Muscle of leg (tissue), 3 donors: ENCODE measurements at regions not wholly inside any gene's neighbourhood (a gene's known extent, or its start where the extent isn't known, plus 50 kb on each side); places are given as distances from the start of the nearest gene placed in this dataset.

ENCODE experiments used
- DNase-seq: peaks from one replicate; pipeline ENCODE4 v3.0.0; 2013
- H3K27ac ChIP-seq: one replicate; pipeline ENCODE4 v1.5.1; 2013; ENCODE audit warnings: mild to moderate bottlenecking, low read length, control low read depth
- H3K27me3 ChIP-seq: one replicate; pipeline ENCODE4 v1.6.1; 2013; ENCODE audit warnings: low read length; ENCODE audit not compliant: control insufficient read depth, insufficient read depth
- H3K36me3 ChIP-seq: one replicate; pipeline ENCODE4 v1.6.1; 2013; ENCODE audit warnings: low read length; ENCODE audit not compliant: control insufficient read depth, insufficient read depth
- H3K4me1 ChIP-seq: one replicate; pipeline ENCODE4 v1.6.1; 2013; ENCODE audit warnings: low read length; ENCODE audit not compliant: control insufficient read depth, insufficient read depth
- H3K4me3 ChIP-seq: one replicate; pipeline ENCODE4 v1.5.1; 2013; ENCODE audit warnings: low read length, control low read depth
- H3K9me3 ChIP-seq: replicated peaks from 2 replicates; pipeline ENCODE4 v1.6.1; 2013; ENCODE audit warnings: low read depth, low read length; ENCODE audit not compliant: control insufficient read depth
- WGBS: methylation state at CpG from one replicate; pipeline ENCODE4 v1.1.5; 2013; ENCODE audit warnings: missing lambda C conversion rate; ENCODE audit not compliant: insufficient coverage; 5-methylcytosine and 5-hydroxymethylcytosine counted together

DNA sequence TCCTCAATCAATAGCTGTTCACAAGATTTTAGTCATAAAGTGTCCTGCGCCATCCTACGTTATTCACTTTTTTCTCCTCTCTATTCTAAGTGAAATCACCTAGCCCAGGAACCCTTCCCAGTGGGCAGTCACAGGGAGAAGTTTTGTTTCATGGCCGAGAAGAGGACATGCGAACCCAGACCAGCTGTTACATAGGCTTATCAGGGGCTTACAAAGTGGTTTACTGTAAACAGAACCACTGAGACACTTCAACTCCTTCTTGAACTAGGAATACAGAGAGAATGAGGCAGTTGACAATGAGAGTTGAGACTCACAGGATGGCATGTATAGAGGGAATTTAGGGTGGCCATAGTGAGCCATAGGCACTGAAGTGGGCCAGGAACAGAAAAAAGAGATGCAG, 246.9 kb upstream of the GLI3 start:
- WGBS: 90% methylated on average over 4 of the region's 4 CpGs
- H3K9me3 ChIP-seq: no peaks in the 10 kb centered on the region

DNA sequence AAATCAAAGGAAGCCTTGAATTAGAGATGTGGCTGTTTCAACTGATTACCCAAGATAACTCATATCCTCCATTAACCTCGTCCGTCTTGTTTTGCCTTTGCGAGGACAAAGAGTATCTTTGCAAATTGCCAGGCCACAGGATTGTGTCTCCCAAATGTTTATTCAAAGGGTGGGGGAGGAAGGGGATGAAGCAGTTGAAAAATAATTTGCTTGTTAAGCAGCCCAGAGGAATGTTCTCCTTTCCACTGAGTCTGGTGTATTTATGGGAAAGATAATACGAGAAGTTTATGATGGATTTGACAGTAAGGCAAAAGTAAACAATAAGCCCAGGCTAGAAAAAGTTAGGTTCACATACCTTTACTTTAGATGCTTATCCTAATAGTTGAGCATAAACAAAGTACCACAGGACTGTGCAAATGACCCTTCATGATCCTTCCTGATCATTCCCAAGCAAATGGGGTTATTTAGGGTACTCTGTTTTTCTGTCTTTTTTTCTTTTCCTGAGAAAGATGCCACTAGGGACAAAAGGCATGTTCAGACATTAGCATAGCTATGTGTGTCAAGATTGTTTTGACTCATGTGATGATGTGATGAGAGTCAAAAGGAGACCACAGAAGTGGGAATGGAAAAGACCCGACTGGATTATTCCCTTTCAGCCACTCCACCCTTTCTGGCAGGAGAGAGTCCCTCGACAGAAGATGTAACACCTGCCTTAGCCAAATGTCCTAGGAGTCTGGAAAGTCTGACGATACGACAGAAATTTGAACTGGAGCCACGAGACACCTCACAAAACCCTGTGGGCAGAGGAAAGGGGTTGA, 243.0 kb upstream of the GLI3 start:
- Histone ChIP-seq H3K4me1 (peaks cover 6% of the 10 kb centered on the region), H3K36me3 (no peaks in the 10 kb centered on the region), H3K27ac (peak overlapping the region; percentile 23), H3K4me3 (no peak overlapping the region), H3K27me3 (no peaks in the 10 kb centered on the region), H3K9me3 (no peaks in the 10 kb centered on the region)
- 17% methylated on average over 4 of the region's 9 CpGs for WGBS
- peak; percentile 64 for DNase-seq

More for the DNA sequence above, 246.9 kb upstream of the GLI3 start:
- no peak overlapping the region for H3K27ac ChIP-seq
- no peaks in the 10 kb centered on the region for H3K36me3 ChIP-seq
- peaks cover 6% of the 10 kb centered on the region for H3K4me1 ChIP-seq
- H3K4me3 ChIP-seq: no peak overlapping the region
- H3K27me3 ChIP-seq: no peaks in the 10 kb centered on the region
- DNase-seq: no peak

DNA sequence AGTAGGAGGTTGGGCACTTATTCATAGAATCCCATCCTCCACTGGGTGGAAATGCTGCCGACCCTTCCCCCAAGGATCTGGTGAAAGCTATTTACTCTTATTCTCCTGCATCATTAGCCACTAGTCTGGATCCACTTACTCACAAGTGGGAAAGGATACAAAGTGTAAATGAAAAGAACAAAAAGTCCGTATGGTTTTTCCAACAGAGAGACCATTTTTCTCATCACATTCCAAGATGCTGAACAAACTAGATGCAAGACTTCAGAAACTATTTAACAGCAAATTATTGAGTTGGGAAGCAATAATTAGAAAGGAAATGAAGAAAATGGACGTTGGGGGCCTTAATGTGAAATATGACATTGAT, 242.4 kb upstream of the GLI3 start:
- Histone ChIP-seq H3K4me1 (peaks cover 6% of the 10 kb centered on the region), H3K27me3 (no peaks in the 10 kb centered on the region), H3K4me3 (no peak overlapping the region), H3K27ac (no peak overlapping the region), H3K9me3 (no peaks in the 10 kb centered on the region), H3K36me3 (no peaks in the 10 kb centered on the region)
- DNase-seq: no peak
- no CpG with 5 or more reads among the region's 3 CpGs for WGBS

DNA sequence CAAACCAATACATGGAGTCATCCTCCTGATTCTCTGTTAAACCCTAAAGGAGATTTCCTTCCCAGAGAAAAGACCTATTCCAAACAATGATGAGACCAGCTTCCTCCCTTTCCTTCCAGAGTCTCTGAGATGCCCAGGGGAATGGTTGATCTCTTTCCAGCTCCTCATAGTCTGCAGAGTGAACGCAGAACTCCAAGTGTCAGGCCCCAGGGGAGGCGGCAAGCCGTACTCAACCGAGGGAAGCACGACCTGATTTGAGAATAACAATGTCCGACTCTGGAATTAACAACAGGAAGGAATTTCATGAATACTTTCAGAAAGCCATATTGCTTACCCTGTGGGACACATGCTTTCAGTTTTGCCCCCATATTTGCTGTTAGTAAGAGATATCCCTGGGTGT, 241.7 kb upstream of the GLI3 start:
- no peak overlapping the region for H3K27ac ChIP-seq
- WGBS: 51% methylated on average over 6 of the region's 6 CpGs
- H3K9me3 ChIP-seq: no peaks in the 10 kb centered on the region
- no peak overlapping the region for H3K4me3 ChIP-seq
- no peaks in the 10 kb centered on the region for H3K36me3 ChIP-seq
- no peaks in the 10 kb centered on the region for H3K27me3 ChIP-seq
- H3K4me1 ChIP-seq: peaks cover 6% of the 10 kb centered on the region
- DNase-seq: peak; percentile 36

DNA sequence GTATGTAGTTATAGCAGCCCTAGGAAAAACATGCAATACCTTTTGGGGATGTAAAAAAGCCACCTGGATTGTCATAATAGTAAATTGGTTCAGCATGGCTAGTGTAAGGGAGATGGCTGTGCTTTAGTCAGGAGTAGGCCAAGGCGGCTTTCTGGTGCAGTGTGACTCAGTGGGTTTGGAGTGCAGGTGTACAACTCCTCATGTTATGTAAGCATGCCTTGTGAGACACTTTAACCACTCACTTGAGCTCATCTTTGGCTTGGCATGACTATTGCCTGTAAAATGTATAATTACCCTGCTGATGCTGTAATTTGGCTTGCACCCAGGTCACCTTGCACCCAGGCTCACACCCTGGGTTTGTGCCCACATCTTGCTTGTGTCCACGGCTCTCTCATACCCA, 239.2 kb upstream of the GLI3 start:
- H3K36me3 ChIP-seq: no peaks in the 10 kb centered on the region
- no peak overlapping the region for H3K4me3 ChIP-seq
- H3K9me3 ChIP-seq: no peaks in the 10 kb centered on the region
- no peak overlapping the region for H3K27ac ChIP-seq
- WGBS: 72% methylated on average over 2 of the region's 2 CpGs
- H3K27me3 ChIP-seq: no peaks in the 10 kb centered on the region
- no peak for DNase-seq
- peaks cover 6% of the 10 kb centered on the region for H3K4me1 ChIP-seq

DNA sequence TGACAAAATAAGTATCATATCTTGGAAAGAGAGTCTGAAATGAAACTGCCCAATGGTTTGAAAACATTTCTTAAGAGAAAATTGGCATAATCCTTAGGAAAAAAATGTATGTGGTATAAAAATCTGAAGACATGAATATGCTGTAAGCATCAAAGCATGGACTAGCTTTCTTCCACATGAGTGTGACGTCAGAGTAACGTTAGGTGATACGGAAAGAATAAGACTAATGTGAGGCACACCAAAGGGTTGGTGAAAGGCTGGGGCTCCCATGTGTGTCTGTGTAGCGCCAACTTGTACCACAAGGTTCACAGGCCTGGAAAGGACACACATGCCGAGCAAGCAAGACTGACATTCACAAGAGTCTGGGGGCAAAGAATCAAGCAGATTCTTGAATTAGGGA, 238.1 kb upstream of the GLI3 start:
- DNase-seq: no peak
- H3K27ac ChIP-seq: no peak overlapping the region
- WGBS: 86% methylated on average over 5 of the region's 5 CpGs

DNA sequence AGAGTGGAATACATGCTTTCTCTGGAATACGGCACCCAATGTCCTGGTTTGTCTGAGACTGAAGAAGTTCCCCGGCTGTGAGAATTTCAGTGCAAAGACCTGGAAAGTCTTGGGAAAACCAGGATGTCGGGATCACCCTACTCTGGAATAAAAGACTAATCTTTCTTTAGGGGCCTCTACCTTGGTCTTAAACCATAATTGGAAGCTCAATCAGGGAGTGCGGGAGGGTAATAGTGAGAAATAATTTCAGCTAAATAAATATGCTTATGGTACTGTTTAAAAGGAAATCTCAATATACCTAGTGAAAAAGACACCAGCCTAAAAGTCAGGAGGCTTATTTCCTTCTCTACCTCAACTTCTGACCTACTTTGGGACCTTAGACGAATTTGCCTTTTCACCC, 236.1 kb upstream of the GLI3 start:
- 89% methylated on average over 2 of the region's 5 CpGs for WGBS
- no peaks in the 10 kb centered on the region for H3K4me1 ChIP-seq

More for the DNA sequence above, 238.1 kb upstream of the GLI3 start:
- no peak overlapping the region for H3K4me3 ChIP-seq
- H3K36me3 ChIP-seq: no peaks in the 10 kb centered on the region
- no peaks in the 10 kb centered on the region for H3K27me3 ChIP-seq
- H3K4me1 ChIP-seq: no peaks in the 10 kb centered on the region
- H3K9me3 ChIP-seq: no peaks in the 10 kb centered on the region

DNA sequence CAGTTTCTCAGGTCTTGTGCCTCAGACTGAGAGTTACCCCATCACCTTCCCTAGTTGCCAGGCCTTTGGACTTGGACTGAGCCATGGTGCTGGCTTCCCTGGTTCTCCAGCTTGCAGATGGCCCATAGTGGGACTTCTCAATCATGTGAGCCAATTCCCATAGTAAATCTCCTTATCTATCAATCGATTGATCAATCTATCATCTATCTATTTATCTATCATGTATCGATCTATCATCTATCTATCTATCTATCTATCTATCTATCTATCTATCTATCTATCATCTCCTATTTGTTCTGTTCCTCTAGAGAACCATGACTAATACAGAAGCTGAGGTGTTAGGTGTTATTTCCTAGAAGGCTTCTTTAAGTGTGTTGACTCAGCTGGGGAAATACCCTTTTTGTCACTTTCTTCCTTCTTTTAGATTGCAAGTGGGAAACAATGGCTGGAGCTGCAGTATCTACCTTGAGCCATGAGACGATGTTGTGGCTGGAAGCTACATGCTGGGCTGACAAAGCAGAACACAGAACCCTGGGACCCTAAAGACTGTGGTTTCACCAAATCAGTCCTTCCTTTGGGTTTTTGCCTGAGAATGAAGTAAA, 234.7 kb upstream of the GLI3 start:
- DNase-seq: no peak
- no peaks in the 10 kb centered on the region for H3K36me3 ChIP-seq
- no peaks in the 10 kb centered on the region for H3K4me1 ChIP-seq
- WGBS: 80% methylated on average over 1 of the region's 3 CpGs
- H3K27me3 ChIP-seq: no peaks in the 10 kb centered on the region
- H3K27ac ChIP-seq: no peak overlapping the region
- H3K9me3 ChIP-seq: no peaks in the 10 kb centered on the region
- H3K4me3 ChIP-seq: no peak overlapping the region

More for the DNA sequence above, 236.1 kb upstream of the GLI3 start:
- no peaks in the 10 kb centered on the region for H3K9me3 ChIP-seq
- no peak overlapping the region for H3K27ac ChIP-seq
- no peaks in the 10 kb centered on the region for H3K36me3 ChIP-seq
- DNase-seq: no peak
- no peak overlapping the region for H3K4me3 ChIP-seq
- H3K27me3 ChIP-seq: no peaks in the 10 kb centered on the region

DNA sequence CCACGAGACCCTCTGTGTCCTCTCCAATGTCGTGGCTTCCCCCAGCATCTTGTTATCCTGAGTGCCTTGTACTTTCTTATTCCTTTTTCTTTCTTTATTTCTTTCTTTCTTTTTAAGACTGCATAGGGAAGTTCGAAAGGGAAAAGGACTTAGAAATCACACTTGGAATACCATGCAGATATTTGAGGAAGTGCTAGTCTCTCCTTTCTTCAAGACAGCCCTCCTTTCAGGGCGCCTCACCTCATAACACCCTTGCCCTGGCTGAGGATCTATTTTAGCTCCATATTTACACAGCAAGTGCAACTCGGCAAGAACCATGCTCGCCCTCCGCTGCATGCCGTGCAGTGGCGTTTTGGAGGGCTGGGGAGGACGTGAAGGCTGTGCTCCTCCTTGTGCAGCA, 232.3 kb upstream of the GLI3 start:
- no peak for DNase-seq
- Histone ChIP-seq H3K4me3 (no peak overlapping the region), H3K4me1 (no peaks in the 10 kb centered on the region), H3K27ac (no peak overlapping the region), H3K9me3 (no peaks in the 10 kb centered on the region), H3K36me3 (no peaks in the 10 kb centered on the region), H3K27me3 (no peaks in the 10 kb centered on the region)
- 80% methylated on average over 1 of the region's 10 CpGs for WGBS

DNA sequence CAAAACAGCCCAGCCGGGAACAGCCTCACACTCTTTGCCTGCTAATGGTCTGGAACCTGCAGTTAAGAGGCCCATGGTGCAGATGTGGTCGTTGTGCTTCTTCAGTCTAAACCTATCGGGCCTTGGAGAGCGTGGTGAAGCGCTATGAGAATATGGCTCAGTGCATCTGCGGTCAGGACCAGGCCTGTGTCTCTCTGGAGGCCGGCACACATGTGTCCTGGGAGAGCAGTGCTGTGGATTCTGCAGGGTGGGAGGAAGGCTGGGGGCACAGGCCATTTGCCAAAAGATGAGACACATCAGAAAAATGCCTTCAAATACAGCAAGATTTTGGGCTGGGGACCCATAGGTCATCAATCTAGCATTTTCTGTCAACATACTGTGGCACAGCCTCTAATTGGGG, 231.5 kb upstream of the GLI3 start:
- Histone ChIP-seq H3K4me1 (no peaks in the 10 kb centered on the region), H3K4me3 (no peak overlapping the region), H3K9me3 (no peaks in the 10 kb centered on the region), H3K36me3 (no peaks in the 10 kb centered on the region), H3K27ac (no peak overlapping the region), H3K27me3 (no peaks in the 10 kb centered on the region)
- DNase-seq: no peak
- WGBS: 86% methylated on average over 7 of the region's 7 CpGs
